ELF-1 (cell line): ENCODE measurements at regions not wholly inside any gene's neighbourhood (a gene's known extent, or its start where the extent isn't known, plus 50 kb on each side); places are given as distances from the start of the nearest gene placed in this dataset.

Experiments used
- DNase-seq: peaks from one replicate; pipeline ENCODE4 v3.0.0-alpha.2; 2016; ENCODE audit warnings: low read depth, low spot score

DNA sequence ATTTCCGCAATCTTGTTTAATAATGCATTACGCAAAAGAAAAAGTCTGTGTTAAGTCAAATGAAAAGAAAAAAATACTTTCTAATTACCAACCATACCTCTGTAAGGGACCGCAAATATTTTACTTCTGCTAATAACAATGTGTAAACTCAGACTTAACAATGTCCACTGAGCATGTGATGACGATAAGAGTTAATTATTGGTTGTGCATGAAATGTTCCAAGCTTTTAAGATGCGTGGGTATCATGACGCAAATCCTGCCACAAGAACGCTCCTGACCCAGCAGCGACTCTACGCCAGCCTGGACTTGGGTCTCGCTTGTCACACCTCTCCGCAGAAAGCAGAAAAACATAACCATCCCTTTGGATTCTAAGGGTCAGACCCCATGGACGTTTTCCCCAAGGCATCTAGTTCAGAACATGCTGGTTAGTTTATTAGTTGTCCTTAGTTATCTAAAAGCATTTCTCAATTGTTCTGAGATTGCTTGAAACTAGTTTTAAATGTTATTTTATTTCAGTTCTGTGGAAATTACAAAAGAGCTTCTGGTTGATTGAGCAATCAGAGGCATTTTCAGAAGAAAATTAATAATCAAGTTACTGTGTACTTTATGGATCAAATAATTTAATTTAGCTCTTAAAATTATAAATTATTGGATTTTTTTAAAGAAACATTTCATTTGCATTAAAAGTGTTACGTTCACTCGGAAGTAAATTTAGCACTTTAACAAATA is 779.9 kb upstream of the ARGLU1 start:
- no peak for DNase-seq

- DNase-seq: no peak
Measured at GRCh38 chr13:107342747-107343146, 774.8 kb upstream of the ARGLU1 start.

- no peak for DNase-seq
Measured at GRCh38 chr13:107339209-107339608, 771.3 kb upstream of the ARGLU1 start.

- DNase-seq: no peak
Measured at GRCh38 chr13:107332188-107332587, 764.3 kb upstream of the ARGLU1 start.

DNA sequence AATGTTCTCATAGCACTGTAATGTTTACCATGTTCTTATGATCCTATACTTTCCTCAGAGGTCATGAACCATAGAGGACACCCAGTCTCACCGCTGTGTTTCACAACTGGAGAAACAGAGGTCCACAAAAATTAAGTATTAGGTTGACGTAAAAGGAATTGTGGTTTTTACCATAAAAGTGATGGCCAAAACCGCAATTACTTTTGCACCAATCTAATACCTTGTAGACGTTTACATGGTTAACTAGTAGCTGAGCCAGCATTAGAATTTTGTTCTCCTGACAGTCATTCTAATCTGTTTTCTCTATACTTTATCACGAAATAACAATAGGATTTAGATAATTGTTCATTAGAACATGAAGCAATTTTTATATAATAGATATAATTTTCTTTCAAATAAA is 763.4 kb upstream of the ARGLU1 start:
- DNase-seq: no peak

DNA sequence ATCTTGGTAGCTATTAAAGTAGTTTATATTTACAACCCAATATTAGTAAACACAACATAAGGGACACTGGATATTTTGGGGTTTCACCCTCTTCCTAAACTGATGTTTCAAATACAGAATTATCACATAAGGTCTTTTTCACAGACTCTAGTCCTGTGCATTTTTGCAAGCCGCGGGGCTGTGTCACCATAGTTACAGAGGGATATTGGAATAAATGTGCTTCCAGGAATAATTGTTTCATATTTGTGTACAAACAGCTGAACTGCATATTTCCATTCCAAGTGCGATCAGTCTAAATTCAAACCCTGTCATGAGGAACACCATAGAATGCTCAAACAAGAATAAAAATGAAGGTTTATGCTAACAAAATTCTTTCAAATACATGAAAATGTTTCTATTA is 762.5 kb upstream of the ARGLU1 start:
- DNase-seq: no peak

GRCh38 chr13:107329991-107330390 is 762.1 kb upstream of the ARGLU1 start:
- no peak for DNase-seq

DNA sequence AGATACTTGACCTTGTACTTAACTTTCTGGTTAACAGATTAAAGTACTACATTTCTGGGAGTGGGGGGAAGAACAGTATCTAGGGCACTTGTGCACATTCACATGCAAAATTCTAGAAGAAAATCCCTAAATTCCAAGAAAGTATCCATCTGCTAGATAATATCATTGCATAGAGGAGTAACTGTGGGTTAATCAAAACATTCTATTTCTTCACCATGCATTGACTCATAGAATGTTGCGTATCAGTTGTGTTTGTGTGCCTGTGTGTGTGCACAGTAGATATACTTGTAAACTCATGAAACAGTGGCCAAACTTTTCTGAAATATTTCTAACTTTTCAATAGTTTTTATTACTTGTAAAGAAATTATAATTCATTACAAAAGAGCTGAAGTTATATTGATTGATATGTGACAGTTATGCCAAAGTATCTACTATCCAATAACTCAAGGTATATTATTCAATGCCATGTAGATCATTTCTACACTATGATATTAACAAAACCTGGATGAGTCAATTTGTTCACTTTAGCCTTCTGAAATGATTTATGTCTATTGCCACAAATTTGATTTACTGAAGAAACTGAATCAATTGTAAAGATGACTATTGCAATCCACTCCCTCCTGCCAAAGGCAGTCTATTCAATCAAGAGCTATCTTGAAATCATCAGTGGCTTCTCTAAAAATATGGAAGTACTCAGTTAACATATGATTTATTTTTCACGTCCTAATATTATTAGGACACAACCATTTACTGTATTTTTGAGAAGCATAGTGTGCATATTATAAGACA is 756.7 kb upstream of the ARGLU1 start:
- DNase-seq: no peak

GRCh38 chr13:107322228-107322627 is 754.3 kb upstream of the ARGLU1 start:
- no peak for DNase-seq

- DNase-seq: no peak
Measured at GRCh38 chr13:107305178-107305577, 737.2 kb upstream of the ARGLU1 start.

- DNase-seq: peak; percentile 2
Measured at GRCh38 chr13:107301724-107302374, 733.9 kb upstream of the ARGLU1 start.

GRCh38 chr13:107299717-107300116 is 731.8 kb upstream of the ARGLU1 start:
- DNase-seq: no peak

DNA sequence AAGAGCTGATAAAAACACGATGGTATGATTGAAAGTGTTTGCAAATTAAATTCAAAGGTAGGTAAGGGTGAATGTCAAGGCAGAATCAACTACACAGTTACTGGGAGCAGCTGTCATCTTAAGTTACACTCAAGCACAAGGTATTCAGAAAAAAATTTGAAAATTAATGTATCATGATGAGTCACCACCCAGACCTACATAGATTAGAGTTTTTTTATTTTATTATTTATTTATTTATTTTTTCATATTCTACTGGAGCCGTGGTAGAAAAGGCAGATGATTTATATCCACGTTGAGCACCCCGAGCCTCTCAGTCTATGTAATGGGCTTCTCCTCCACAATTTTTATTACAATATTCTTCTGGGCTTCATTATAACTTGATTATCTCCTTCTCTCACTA is 728.9 kb upstream of the ARGLU1 start:
- no peak for DNase-seq

GRCh38 chr13:107295416-107296140 is 727.6 kb upstream of the ARGLU1 start:
- DNase-seq: no peak

- no peak for DNase-seq
Measured at GRCh38 chr13:107293924-107294323, 726.0 kb upstream of the ARGLU1 start.

DNA sequence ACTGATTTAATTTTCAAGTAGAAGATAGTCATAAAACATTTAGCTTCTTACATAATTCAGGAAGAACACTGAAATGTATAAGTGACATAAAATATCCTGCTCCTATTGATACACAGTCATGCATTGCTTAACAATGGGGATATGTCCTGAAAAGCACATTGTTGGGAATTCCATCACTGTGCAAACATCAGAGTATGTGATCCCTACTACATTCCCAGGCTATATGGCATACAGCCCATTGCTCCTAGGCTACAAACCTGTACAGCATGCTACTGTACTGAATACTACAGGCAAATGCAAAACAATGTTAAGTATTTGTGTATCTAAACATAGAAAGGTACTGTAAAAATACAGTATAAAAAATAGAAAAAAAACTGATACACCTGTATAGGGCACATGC is 723.9 kb upstream of the ARGLU1 start:
- no peak for DNase-seq

DNA sequence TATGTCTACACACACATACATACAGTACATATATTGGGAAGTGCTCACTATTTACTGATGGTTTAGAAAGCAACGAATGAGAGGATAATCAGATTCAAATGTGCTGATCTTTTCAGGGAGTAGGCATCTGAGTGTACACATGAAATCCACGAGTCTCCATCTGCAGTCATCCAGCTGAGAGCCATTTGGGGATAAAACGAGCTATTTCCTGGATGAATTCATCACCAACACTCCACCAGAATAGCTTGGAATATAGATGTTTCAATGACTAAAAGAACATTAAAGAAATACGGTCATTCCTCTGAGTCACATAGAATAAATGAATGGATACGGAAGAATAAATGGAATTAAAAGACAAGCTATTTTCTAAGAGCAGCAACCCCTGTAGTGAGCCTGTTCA is 721.6 kb upstream of the ARGLU1 start:
- no peak for DNase-seq

GRCh38 chr13:107284173-107284572 is 716.2 kb upstream of the ARGLU1 start:
- DNase-seq: no peak

DNA sequence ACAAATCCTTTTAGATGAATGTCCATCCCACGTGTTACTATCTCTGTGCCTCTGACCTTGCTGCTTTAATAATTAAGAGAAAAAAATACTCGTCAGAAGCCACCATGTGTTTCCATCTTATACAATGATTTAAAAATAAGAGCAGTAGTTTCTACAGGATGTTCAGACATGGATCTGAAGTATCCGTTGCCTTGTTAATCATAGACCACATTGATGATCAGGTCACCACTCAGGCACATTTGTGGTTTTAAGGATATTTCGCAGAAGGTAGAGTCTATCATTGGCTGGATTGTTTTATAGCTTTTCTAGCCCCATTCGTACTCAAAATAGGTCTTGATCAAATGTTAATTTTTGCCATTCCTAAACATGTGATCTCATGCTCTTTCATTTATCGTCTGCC is 710.0 kb upstream of the ARGLU1 start:
- no peak for DNase-seq

GRCh38 chr13:107276936-107277335 is 709.0 kb upstream of the ARGLU1 start:
- DNase-seq: no peak

DNA sequence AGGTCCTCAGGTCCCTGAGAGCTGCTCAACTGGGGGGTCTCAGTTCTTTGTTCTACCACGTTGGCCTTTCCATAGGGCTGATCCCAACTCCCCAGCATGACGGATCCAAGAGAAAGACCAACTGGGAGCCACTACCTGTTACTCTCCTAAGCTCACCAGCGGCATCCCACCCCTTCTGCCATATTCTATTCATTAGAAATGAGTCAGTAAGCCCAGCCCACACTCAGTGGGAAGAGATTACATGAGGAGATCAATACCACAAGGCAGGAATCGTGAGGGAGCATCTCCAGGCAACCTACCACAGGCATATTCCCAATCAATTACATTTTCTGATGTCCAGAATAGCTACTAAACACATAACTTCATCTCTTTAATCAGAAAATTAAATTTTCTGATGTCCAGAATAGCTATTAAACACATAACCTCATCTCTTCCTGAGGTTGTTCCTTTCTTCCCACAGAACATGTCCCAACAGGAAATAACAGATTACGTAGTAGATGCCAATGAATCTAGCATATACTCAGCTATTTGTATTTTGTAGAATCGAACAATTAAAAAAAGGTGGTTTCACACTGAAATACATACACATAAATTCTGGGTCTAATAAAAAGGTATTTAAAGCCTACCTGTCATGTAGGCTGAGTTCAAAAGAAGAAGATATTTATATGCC is 708.1 kb upstream of the ARGLU1 start:
- DNase-seq: no peak

GRCh38 chr13:107275312-107275711 is 707.4 kb upstream of the ARGLU1 start:
- no peak for DNase-seq
